Endothelial cell of hepatic sinusoid (primary cell): ENCODE measurements at regions not wholly inside any gene's neighbourhood (a gene's known extent, or its start where the extent isn't known, plus 50 kb on each side); places are given as distances from the start of the nearest gene placed in this dataset.

ENCODE experiments used
- in situ Hi-C: cut with HindIII; loops from 2 replicates; pipeline ENCODE4 v1.10.0; 2017; ENCODE audit warnings: low sequenced_read_pairs

GRCh38 chr4:100130964-100131363, 59.3 kb downstream of the DDIT4L start:
- in situ Hi-C loops: no loop called here

- in situ Hi-C loops: no loop called here
Observed at GRCh38 chr4:100130491-100130890, 59.8 kb downstream of the DDIT4L start.

DNA sequence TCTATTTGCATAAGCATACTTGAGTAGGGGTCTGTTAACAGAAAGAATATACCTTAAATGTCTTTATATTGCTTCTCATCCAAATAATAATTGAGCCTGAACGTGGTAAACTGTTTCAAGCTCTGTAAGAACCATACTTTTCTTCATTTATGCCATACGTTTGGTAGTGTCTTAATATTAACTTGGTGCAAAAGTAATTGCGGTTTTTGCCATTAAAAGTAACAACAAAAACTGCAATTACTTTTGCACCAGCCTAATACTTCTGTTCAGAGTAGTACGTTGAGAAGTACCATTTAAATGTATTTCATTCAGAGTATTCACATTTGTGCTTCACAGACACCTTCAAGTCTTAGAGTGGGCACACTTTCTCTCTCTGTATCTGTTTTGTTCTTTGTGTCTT, 60.5 kb downstream of the DDIT4L start:
- in situ Hi-C loops: no loop called here

DNA sequence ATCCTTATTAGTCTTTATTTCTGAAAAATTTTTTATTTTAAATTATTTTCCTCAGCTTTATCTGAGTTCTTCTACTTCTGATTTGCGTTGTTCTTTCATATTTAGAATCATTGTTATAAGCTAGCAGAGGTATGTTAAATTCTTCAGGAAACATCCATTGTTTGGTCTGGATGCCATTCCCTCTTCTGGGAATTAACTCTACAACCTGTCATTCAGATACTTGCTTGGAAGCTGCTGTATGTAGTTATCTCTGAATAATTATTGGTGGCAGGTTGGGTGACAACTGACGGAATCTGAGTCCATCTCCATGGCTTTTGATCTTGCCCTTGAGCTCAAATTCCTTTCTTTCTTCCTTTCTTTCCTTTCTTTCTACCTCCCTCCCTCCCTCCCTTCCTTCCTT, 61.9 kb downstream of the DDIT4L start:
- in situ Hi-C loops: no loop called here

DNA sequence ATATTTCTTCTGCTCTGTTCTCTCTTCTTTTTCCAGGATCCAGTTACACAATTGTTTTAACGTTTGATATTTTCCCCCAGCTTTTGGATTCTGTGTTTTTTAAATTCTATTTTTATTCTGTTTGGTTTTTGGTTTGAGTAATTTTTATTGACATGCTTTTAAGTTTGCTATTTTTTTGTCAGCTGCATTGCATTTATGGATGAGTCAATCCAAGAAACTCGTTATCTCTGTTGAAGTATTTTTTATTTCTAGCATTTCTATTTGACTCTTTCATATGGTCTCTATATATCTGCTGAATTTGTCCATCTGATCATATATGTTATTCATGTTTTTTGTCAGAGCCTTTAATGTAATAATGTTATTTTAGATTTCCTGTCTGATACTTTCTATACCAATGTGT, 65.6 kb downstream of the DDIT4L start:
- in situ Hi-C loops: no loop called here

DNA sequence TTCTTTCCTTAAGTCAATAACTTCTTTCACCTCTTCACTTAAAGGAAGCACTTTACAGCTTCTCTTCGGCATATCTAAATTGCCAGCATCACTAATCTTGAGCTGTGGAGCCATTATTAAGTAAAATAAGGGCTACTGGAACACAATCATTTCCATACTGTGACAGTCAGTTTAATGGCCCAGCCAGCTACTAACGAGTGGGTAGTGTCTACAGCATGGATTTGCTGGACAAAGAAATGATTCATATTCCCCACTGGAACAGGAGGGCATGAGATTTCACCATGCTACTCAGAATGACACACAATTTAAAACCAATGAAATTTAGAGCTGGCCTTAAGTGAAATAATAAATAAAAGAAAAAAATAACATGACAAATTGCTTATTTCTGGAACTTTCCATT, 72.1 kb downstream of the DDIT4L start:
- in situ Hi-C loops: no loop called here

- in situ Hi-C loops: no loop called here
Observed at GRCh38 chr4:100117750-100118149, 72.5 kb downstream of the DDIT4L start.

- in situ Hi-C loops: no loop called here
Observed at GRCh38 chr4:100114909-100115308, 75.4 kb downstream of the DDIT4L start.

GRCh38 chr4:100113732-100114131, 76.5 kb downstream of the DDIT4L start:
- in situ Hi-C loops: no loop called here

GRCh38 chr4:100113096-100113495, 77.2 kb downstream of the DDIT4L start:
- in situ Hi-C loops: no loop called here

DNA sequence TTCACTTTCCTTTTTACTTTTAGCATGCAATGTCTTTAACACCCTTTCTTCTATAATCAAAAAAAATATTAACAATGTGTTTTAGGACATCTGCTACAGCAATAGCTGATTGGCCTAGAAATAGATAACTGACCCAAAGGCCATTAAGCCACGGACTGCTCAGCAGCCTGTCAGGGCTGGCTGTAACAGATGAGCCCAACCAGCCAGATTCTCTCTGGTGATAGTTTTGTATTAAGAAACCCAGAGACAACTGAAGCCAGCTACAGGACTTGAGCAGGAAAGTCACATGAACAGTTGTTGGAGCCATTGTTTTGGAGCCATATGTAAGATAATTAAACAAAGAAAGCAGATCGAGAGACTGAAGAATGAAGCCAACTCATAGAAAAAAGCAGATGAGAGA, 80.3 kb downstream of the DDIT4L start:
- in situ Hi-C loops: no loop called here

GRCh38 chr4:100108869-100109268, 81.4 kb downstream of the DDIT4L start:
- in situ Hi-C loops: no loop called here

DNA sequence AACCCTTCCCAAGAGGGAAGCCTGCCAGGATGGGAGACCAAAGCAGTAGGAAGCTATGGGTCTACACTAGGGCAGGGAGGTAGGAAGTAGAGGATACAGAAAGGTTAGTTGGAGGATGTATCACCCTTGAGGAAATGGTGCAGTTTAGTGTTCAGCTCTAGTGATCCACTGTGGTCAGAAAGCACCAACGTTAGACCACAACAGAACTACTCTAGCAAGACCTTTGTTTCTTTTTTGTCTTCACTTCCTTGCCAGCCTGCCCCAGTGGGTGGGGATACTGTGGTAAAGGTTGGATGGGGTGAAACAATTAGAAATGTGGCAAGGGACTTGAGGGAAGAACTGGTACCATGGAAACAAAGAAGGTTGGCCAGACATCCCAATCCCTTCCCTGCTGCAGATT, 83.3 kb downstream of the DDIT4L start:
- in situ Hi-C loops: no loop called here

DNA sequence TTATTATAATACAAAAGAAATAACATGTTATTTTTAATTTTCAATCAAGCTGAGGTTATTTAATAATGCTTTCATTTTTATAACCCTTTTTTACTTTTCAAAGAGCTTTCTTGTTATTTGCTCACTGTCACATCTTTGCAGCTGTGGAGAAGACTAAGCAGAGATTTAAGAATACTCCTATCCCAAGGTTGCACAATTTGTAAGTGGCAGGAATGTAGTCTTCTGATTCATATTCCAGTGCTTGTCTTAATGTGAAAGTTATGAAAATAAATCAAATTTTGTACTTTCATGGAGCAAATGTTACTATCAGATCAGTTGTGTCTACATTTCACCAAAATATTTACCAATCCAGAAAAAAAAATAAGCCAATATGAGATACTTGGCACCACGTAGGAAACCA, 86.6 kb downstream of the DDIT4L start:
- in situ Hi-C loops: loop anchor here (5.0 kb wide), 1 partner anchor 39 kb away; no protein-coding TSS in a partner anchor

DNA sequence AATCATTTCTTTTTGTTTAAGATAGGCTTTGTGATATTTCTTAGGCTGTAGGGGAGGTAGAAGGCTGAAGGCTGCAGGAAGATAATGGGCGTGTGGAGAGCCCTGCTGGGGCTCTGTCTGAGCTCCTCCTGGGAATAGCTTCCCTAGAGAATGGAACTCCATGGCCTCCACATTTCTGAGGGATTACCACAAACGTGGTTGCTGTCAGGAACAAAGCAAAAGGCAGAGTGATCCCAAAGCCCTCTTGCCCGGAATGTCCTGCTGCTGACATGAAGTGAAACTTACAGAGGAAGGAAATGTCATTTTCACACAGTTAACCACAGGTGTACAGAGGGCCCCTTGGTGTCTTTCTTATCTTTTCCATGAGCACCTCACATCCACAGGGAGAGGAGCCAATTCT, 89.3 kb downstream of the DDIT4L start:
- in situ Hi-C loops: loop anchor here (5.0 kb wide), 1 partner anchor 41 kb away; no protein-coding TSS in a partner anchor

DNA sequence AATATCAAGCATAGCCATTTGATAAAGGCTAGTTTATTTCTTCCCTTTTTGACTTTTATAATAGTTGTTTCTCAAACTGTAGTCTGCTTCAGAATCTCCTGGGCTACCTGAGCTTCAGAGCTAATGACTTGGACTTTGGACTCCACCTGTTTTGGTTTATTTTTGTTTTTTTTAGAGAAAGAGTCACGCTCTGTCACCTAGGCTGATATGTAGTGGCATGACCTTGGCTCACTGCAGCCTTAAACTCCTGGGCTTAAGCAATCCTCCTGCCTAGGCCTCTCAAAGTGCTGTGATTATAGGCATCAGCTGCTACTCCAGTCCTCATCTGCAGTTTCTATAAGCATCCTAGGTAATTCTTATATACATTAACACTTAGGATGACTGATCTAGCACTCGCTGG, 90.5 kb downstream of the DDIT4L start:
- in situ Hi-C loops: loop anchor here (5.0 kb wide), 1 partner anchor 43 kb away; no protein-coding TSS in a partner anchor

GRCh38 chr4:100098681-100099080, 91.6 kb downstream of the DDIT4L start:
- in situ Hi-C loops: no loop called here

DNA sequence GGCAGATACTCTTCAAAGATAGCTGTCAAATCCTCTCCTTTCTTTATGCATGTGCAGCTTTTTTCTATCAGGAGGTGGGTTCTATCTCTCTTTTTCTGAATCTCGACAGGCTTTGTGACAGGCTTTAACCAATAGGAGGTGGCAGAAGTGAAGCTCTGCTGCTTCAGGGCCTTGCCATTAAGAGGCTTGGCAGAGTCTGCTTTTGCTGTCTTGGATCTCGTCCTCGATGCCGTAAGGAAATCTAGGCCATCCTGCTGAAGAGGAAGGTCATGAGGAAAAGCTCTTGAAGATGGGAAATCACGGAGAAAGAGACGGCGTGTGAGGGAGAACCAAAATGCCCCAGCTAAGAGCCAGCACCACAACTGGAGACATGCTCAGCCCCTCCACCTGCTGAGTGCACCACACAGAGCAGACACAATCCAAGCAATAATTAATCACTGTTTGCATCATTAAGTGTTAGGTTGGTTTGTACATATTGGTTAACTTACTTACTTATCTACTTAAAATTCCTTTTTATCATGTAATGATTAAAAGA, 92.2 kb downstream of the DDIT4L start:
- in situ Hi-C loops: no loop called here

DNA sequence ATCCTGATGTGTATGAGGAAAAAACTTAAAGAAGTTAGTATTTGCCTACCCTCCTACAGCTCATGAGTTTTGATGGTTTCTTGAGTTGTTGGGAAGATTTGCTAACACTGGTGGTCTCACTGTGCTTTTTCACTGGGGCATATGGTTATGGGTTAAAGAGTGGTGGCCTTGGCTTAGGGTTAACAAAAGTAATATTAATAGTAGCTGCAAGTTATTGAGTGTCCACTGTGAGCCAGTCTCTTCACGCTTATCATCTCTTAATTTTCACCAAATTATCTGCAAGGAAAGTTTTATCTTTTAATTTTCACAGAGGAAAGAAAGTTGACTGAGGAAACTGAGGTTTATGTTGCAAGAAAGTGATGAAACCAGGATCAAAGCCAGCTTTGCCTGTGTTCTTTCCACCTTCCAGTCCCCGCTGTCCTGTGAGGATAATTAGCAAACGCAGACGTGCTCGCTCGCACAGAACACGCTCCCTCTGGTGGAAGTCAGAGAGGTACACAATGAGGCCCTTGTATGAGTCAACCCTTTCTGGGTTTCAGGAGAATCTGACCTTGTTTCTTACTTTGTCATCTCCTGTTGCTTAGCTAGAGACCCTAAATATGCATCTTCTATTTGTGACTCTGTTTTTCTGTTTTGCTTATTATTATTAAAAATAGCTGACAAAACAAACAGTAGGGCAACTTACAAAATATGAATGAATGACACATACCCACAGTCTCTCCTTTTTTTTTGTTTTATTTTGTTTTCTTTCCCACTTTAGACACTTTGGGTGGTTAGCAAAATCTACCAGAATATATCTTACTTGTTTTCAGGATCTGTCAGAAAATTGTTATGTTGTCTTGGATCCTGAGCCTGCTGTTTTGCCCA, 94.3 kb downstream of the DDIT4L start:
- in situ Hi-C loops: no loop called here

GRCh38 chr4:100093091-100093866, 97.0 kb downstream of the DDIT4L start:
- in situ Hi-C loops: no loop called here

- in situ Hi-C loops: no loop called here
Observed at GRCh38 chr4:100087743-100088142, 102.5 kb downstream of the DDIT4L start.
